ENCODE measurements at regions not wholly inside any gene's neighbourhood (a gene's known extent, or its start where the extent isn't known, plus 50 kb on each side); places are given as distances from the start of the nearest gene placed in this dataset.
A peak's percentile ranks its signal among the peaks of the same experiment; 100 is the strongest.

DNA sequence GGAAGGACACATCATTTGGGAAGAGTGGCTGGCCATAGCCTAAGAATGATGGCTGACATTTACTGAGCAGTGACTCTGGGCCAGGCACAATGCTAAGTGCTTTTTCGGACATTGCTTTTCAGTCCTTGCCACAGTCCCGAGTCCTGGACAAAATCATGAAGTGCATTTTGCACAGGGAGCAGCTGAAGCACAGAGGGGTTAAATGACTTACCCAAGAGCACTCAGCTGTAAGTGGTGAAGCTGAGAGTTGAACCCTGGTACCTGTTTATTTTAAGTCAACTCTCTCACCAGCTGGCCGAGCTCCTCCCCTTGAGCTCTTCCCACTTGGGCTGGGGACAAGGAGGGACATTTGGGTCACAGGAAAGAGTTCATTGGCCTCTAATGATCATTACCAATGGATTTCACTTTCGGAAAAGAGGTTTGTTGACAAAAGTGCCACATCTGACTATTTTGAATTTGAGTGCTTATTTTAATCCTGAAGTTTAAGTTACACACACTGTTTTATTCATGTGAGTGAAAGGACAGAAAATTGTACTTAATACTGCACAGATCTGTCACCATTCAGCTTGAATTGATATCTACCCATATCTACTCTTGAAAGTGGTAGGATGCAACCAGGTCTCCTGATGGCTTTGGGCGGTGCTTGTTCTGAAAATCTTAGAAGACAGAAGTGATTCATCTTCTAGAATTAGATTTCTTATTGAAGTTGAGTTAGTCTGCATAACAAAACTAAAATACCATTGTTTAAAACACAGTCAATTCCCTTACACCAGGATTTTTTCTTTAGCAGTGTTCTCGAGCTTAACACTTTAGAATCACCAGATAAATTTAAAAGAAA is 368.7 kb upstream of the PROK2 start:
- no peak for DNase-seq

DNA sequence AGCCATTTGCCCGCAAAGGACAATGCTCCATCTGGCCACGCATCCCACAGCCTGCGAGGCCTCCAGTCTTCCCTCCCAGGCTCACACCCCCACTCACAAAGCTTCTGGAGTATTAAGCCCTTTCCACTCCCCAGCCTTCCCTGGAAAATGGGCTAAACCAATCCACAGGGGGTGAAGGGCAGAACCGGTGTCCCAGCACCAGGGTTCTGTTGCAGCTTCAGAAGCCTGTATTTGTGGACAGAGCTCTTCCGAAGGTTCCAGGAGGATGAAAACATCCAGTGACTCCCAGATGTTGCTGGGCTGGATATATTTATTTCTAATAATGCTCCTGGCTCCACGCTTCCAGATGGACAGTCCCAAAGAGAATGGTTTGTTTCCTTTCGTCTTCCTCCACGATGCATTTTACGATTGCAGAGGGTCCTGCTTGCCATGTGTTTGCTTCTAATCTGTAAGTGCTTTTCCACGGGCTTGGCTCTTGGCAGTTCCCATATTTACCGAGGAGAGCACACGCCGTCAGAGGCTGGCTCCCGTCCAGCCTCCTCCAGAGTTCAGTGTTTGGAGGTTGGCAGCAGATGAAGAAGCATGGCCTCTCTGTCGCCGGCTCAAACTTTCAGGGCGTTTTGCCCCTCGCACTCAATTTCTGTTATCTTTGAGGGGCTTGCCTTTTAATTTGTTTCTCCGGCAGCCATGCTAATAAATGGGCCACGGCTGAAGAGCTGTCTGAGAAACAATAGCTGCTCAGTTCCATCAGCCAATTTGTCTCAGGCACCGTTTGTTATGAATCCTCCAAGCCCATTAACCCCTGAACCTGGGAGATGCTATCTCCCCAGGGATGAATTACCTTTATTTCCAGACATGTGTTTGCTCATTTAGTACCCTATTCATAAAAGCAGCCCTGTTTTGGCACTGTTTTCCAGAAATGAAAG is 367.9 kb upstream of the PROK2 start:
- peak in 12 of 14 donors; percentile 13 to 79 (median 53) for DNase-seq

DNA sequence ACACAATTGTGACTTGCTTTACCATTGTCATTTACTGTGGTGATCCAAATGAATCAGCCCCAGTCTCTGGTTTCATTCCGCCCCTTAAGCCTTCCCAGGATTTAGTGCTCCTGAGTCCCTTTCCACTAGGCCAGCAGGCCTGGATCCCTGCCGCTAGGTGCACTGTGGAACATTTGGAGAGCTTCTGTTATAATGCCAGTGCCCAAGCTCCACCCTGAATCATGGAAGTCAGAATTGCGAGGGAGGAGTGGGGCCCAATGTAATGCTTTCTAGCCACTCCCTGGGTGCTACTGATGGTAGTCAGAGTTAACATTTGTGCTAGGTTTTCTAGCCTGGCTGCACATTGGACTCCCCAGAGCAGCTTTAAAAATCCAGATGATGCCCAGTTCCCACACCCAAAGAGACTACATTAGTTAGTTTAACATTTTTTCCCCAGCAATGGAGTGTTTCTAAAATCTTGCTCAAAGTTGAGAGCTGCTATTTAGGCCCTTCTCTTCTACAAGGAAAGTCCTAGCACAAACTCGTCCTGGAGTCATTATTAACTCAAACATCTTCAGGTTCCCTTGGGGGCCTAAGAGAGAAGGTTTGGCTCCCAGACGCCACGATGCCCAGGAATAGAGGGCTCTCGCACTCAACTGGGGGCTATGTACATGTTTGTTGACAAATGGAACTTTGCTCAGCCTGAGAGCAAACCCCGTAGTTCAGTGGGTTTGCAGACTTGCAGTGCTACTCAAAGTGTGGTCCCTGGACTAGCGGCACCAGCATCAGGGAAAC is 366.7 kb upstream of the PROK2 start:
- DNase-seq: peak in 2 of 14 donors; percentile 17 to 19

DNA sequence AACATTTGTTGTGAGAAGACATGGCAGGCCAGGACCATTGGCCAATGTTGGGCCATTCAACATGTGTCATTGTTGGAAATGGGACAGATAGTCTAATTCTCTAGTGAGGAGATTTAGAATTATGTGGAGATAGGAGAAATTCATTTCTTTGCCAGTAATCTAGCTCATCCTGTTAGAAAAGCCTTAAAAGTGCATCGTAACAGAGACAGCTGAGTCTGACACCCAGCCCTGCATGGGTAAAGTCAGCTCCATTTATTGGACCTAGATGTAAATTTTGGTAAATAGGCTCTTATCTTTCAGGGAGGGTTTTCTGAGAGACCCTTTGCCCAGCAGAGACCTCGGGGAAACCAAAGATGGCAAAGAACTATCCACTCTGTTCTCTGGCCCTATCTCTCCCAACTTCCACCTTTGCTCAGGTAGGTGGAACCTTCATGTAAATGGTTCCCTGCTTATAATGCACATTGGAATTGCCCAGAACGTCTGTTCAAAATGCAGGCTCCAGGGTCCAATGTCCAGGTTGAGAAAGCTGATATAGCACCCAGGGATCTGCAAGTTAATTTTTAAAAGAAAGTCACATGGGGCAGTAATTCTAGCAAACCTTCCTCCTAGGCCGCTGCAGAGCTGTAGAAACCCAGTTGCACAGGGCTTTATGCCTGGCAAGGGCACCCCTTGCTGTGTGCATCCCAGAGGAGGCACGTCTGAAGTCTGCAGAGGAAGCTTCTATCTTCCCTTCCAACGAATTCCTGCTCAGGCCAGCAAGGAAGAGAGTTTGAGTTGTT is 365.9 kb upstream of the PROK2 start:
- DNase-seq: no peak

DNA sequence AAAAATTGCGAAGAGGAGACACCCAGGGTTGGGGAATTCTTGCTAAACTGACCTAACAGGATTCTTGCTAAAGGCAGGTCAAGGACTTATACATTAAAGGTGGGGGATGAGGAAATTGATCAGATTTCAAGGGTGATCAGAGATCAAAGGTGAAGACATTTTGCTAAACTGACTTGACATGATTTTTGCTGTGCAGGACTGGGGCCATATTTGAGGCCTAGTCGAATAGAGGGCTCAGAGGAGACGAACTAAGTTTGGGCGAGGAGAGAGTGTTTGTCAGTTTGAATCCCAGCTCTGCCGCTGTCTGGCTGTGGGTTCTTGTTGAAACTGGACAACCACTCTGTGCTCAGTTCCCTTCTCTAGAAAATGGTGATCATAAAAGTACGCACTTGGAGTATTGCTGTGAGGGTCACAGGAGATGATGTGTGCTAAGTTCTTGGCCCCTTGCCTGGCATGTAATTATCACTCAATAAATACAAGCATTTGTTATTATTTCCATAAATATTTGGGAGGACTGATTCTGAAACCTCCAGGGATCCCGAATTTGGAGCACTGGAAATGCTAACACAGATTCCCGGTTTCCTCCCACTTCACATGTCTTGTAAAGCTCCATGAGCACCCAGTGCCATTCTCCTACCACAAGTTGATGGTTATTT is 364.8 kb upstream of the PROK2 start:
- DNase-seq: no peak

DNA sequence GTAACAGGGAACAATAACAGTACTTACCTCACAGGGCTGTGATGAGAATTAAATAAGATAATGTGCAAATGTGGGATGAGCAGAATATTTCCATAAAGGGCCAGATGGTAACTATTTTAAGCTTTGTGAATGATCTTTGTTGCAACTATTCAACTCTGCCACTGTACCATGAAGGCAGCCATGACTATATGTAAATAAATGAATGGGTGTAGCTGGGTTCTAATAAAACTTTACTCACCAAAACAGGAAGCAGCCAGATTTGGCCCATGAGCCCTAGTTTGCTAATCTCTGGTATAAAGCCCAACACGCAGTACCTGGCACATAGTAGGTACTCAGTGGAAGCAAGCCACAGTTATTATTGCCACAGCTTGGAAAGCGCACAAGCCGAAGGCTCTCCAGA is 362.7 kb upstream of the PROK2 start:
- DNase-seq: no peak

DNA sequence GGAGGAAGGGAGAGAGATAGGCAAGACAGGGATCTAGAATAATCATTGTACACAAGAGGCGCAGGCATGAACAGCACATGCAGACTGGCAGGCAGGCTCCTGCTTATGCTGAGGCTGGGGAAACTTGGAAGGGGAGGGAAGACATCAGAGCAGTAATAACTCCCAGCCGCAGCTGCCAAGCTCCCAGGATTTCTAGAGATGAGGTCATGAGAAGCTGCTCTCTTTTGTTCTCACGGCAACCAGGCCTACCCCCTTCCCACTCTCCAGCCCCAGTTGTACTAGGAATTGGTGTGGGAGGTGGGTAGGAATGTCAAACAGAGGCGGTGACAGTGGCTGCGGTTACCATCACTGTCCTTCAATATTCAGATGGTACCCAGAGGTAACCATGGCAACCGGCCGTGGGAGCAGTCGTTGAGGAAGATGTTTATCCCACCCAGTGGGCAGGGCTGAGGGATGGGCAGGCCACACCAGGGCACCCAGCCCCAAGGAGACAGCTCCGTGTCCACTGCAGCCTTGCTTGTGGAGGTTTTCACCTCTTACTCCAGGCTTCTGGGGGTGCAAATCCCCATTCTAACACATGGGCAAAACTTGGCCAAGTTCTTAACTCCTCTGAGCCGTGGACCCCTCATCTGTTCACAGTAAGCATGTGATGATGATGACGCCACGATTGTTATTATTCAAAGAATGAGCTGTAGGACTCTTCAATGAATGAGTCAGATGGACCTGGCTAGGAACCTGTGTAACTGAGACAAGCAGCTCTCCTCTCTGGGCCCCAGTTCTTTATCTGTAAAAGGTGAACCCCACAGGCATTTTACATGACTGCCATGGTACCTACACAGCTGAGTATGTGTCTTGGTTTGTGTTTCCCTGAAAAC is 360.8 kb upstream of the PROK2 start:
- peak in 3 of 14 donors; percentile 20 to 34 (median 21) for DNase-seq

DNA sequence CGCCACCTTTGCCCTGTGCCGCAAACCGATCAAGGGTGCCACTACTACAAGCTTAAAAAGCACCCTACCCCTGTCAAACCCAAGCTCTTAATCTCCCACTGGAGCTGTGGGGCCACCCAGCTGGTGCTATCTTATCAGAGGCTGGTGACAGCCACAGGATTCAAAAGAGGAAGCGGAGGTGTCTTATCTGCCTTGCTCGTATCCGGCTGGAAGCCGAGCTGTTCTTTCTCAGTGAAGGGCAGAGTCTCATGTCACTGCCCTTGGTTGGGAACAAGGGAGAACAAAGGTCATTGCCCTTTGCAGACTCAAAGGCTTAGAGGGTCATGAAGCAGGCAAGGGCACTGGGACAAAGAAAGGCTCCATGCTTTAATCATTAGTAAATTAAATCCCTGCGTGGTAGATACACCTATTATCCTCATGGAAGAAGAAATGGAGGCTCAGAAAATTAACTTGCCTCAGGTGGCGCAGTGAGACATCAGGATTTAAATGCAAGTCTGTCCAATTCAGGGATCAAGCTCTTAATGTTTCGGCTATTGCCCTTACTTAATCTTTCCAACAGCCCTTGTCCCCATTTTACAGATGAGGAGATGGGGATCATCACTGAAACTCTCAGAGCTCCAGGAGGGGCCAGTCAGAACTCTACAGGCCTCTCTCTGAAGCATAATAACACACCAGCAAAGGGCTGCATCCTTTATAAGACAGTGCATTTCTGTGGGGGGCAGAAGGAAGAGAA is 360.0 kb upstream of the PROK2 start:
- DNase-seq: no peak

DNA sequence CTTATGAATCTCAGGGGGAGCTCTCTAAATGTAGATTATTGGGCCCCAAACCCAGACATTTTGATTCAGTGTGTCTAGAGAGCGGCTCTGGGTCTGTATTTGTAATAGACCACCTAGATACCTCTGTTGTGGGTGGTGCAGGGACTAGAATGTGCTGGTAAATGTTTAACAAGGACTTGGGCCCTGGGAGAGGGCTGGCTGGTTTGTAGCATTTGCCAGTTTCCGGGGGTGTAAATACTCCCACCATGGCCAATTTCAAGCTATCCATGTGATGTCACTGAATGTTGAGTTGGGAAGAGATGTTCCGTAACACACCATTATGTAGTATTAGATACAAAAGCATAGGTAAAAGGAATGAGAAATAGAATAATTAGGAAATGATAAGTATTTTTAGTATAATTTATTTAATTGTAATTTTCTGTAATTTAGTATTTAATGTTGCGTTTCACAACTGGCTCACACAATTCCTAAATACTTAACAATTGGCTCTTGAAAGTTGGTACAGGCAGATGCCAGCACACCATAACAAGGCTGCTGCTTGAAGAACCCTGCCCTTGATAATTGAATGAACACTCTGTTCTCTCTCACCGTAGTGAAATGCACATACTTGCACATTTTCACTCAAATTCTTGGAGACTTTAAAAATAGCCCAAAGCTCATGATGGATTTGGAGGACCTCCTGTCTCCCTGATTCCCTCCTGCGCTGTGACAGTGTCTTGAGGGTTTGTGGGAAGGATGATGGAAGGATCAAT is 359.2 kb upstream of the PROK2 start:
- DNase-seq: no peak

DNA sequence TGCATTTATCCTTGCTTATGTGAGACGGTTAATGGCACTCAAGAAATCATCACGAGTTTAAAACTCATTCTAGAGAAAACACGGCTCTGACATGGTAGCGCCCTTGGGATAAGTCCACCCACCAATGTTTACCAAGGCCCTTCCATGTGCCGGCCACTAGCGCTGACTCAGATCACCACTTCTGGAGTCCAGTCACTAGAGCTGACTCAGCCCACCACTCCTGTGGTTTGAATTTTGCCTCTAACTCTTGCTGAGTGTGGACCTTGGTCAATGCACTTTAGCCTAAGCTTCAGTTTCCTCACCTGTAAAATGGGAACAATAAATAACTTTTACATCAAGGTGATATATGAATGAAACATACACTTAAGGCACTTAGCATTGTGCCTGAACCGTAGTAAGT is 358.4 kb upstream of the PROK2 start:
- DNase-seq: no peak

DNA sequence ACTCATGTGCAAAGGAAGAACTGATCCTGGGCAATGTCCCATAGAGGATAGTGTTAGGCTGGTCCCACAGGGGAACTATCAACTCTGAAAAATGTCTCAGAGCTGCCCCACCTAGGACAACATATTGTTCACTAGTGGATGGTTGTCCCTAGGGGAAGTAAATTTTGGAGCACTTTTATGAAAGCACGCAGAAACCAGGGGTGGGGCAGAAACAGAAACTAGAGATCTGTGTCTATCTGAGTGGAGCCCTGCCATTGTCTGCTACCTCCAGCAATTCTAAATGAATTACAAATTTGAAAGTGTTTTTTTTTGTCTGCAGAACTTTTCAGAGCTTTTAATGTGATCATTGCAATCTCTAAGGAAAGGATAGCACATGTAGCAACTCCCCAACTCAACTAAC is 357.1 kb upstream of the PROK2 start:
- no peak for DNase-seq

DNA sequence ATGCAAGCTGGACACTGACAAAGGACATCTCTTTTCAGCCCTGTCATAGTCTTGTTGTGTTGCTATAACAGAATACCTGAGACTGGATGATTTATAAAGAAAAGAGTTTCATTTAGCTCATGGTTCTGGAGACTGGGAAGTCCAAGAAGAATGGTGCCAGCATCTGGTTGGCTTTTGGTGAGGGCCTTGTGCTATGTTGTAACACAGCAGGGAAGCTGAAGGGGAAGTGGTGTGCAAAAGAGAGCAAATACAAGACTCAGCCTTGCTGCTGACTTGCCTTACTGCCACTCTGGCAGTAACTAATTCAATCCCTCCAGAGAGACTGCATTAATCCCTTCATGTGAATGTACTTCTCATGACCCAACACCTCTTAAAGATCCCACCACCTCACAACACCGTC is 356.3 kb upstream of the PROK2 start:
- no peak for DNase-seq

DNA sequence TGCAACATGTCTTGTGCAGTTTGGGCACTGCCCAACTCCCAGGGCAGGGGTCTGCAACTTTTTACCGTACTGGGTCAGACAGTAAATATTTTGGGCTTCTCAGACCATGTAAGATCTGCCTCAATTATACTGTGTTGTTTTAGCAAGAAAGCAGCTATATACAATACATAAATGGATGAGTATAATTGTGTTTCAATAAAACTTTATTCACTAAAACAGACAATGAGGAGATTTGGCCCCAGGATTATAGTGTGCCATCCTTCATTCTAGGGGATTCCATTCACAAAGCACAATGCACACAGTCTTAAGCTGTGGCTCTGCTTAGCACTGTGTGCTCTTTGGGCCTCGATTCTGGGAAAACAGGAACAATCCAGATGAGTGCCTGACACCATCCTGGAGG is 354.4 kb upstream of the PROK2 start:
- no peak for DNase-seq

DNA sequence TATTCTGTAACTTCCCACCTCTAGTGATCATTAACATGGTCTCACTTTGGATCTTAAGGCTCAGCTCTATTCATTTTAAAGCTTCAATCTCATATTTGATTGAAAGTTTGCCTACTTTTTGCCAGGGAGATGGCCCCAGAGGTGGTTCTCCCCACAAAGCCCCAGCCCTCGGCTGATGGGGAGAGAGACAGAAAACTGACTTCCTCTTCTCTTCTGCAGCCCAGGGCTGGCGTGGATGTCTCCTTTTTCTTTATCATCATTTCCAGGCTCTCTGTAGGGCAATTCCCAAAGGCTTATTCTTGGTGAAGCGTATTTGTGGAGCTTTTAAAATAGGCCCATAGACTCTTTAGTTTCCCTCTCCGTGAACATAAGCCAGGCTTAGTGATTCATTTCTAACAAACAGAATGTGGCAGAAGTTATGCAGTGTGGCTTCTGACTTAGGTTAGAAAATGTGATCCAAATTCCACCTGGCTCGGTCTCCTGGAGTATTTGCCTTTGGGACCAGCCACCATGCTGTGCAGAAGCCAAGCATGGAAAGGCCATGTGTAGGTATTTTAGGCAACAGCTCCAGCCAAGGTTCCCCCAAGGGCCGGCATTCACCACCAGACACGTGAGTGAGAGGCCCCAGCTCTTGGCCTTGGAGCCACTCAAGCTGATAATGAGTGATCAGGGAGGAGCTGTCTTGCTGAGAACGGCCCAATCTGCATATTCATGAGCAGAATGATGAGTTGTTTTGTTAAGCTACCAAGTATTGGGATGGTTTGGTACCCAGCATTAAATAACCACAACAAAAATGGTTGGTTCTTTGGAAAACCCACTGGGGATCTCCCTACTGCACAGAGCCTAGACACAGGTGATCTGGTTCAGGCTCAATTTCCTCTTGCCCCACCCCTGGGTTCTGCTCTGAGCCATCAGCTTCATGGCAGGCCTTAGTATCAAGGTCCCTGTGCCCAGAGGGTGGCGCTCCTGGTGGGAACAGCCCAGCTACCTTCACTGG is 353.2 kb upstream of the PROK2 start:
- no peak for DNase-seq

DNA sequence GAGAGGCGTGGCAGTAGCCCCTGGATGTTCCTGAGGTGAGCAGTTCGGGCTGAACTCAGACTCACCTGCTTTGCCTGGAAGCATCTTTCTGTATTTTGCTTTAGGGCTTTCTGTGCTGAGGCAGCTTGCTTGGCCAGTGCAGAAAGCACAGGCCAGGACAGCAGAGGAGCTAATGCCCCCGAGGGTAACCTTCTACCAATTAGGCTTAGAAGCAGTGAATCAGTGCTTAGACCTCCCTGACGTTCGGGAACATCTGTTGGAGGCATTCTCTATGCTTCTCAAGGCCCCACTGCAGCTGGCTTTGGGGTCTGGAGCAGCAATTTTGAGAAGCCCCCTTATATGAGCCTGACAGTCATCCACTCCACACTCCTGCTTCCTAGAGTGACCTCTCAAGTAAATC is 350.7 kb upstream of the PROK2 start:
- no peak for DNase-seq

DNA sequence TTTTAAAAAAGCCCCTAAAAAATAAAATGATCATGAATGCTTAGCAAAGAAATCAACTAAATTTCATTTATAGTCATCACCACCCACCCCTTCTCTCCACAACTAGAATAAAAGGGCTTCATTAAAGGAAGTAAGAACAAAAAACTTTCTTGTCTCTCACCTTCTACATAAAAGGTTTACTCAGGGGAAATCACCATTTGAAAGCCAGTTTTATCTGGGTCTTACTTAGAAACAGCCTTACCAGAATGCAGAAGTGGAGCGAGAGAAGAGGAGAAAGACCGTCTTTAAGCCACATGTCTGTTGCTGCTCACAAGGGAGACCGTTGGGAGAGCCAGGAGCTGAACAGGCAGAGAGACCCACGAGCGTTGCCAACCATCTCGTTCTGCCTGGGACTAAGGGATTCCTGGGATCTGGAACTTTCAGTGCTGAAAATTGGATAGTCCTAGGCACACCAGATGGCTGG is 350.1 kb upstream of the PROK2 start:
- DNase-seq: peak in 1 of 14 donors; percentile 6

DNA sequence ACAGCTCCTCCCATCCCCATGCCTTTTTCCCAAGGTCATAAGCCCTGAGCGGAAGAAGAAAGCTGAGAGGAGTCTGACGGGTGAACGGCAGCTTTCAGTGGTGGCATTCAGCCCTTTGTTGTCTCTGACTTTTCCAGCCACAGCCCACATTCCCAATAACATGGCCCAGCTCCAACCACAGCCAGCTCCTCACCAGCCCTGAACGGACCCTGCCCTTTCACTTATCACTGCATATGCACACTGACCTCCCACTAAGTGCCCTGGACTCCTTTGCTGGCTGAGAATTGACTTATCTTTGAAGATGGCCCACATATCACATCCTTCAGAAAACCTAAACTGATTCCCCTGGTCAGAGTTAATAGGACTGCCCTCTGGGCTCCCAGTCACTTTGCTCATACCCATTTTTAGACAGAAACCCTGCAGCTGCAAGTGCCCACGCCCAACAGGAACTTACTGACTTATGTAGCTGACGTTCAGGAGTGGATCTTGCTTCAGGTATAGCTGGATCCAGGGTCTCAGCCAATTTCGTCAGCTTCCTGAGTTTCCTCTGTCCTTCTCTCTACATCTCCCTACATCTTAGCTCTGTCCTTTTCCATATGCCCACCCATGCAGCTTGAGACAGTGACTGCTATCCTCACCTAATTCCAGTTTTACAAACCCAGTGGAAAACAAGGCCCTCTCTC is 348.5 kb upstream of the PROK2 start:
- DNase-seq: no peak
